ENCODE measurements at regions not wholly inside any gene's neighbourhood (a gene's known extent, or its start where the extent isn't known, plus 50 kb on each side); places are given as distances from the start of the nearest gene placed in this dataset.
A peak's percentile ranks its signal among the peaks of the same experiment; 100 is the strongest.

DNA sequence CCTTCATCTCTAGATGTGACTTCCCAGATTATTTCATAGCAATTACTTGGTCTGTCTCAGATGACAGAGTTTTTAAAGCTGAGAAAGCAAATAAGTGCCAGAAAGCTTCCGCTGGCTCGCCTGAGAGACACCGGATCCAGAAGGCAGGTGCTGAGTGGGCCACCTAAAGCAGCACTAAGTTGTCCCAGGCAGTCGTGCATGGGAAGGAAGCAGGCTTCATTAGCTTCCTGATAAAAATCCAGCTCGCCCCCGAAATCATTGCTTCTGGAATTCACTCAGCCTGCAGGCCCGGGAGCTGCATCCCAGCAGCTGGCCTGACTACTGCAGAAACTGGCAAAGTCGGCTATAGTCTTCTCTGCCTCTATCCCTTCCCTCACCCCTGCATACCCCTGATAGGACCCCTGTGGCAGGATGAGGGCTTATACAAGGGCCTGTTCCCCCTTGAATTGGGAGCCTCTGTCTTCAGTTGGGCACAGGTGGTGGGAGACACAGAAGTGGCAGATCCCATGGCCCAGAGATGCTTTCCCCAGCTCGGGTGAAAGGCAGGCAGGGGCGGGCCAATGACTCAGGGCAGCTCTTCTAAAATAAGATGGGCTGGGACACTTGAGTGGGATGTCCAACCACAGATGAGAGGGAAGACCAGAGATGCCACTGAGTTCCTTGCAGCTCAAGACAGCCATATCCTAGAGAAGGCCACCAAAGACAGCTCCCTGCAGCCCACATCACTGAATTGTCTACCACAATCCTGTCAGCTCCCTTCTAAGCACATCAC lies 262.4 kb upstream of the PKDCC start:
- H3K36me3 ChIP-seq = no peaks in the 10 kb centered on the region

DNA sequence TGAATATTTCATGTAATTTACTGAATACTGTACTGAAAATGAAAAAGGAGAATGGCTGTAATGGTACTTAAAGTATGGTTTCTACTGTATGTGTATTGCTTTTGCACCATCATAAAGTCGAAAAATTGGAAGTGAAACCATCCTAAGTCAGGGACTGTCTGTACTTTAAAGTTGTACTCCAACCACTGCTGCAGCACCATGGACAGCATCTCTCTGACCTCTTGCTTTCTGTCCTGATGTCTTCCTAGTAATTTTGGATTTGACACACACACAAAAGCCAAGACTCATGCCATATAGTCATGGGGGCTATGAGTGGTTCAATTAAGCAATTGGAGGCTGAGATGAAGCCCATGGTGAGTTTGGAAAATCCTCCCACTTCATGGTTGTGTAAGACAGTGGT lies 256.3 kb upstream of the PKDCC start:
- ATAC-seq (peak in 3 of 4 donors; percentile 47 to 59 (median 56)), DNase-seq (no peak)
- Histone ChIP-seq H3K27me3 (no peaks in the 10 kb centered on the region), H3K4me1 (no peaks in the 10 kb centered on the region), H3K4me3 (no peak overlapping the region), H3K27ac (no peak overlapping the region), H3K9me3 (peaks cover 0 to 4% (median 0%) of the 10 kb centered on the region in 4 donors), H3K36me3 (no peaks in the 10 kb centered on the region)
- WGBS (ENCODE audit: insufficient coverage, low coverage, low lambda C conversion rate, missing lambda C conversion rate) = 8% methylated on average over 1 of the region's 1 CpG
- TF ChIP-seq POLR2A (IDR thresholded peaks at IDR 0.05) = no peak
- no peak for TF ChIP-seq CTCF (IDR thresholded peaks at IDR 0.05)
- intact Hi-C loops (cut with DNase I) = no loop called here

More for the DNA sequence above, 262.4 kb upstream of the PKDCC start:
- WGBS (ENCODE audit: insufficient coverage, low coverage, low lambda C conversion rate, missing lambda C conversion rate) = 93% methylated on average over 2 of the region's 10 CpGs
- TF ChIP-seq POLR2A (IDR thresholded peaks at IDR 0.05) (no peak), CTCF (IDR thresholded peaks at IDR 0.05) (no peak)
- ATAC-seq (no peak), DNase-seq (no peak)
- H3K4me1 ChIP-seq = no peaks in the 10 kb centered on the region
- no peak overlapping the region for H3K27ac ChIP-seq
- H3K4me3 ChIP-seq = no peak overlapping the region
- no peaks in the 10 kb centered on the region for H3K9me3 ChIP-seq
- no peaks in the 10 kb centered on the region for H3K27me3 ChIP-seq
- intact Hi-C loops (cut with DNase I) = no loop called here

- Histone ChIP-seq H3K27me3 (no peaks in the 10 kb centered on the region), H3K27ac (no peak overlapping the region), H3K9me3 (peaks cover 0 to 6% (median 2%) of the 10 kb centered on the region in 4 donors), H3K36me3 (no peaks in the 10 kb centered on the region), H3K4me3 (no peak overlapping the region), H3K4me1 (no peaks in the 10 kb centered on the region)
- 45% methylated on average over 1 of the region's 1 CpG for WGBS (ENCODE audit: insufficient coverage, low coverage, low lambda C conversion rate, missing lambda C conversion rate)
- DNase-seq = no peak
- no peak for ATAC-seq
- TF ChIP-seq CTCF (IDR thresholded peaks at IDR 0.05) (no peak), POLR2A (IDR thresholded peaks at IDR 0.05) (no peak)
- intact Hi-C loops (cut with DNase I) = no loop called here
These were observed 244.5 kb upstream of the PKDCC start for GRCh38 chr2:41803361-41803760.

DNA sequence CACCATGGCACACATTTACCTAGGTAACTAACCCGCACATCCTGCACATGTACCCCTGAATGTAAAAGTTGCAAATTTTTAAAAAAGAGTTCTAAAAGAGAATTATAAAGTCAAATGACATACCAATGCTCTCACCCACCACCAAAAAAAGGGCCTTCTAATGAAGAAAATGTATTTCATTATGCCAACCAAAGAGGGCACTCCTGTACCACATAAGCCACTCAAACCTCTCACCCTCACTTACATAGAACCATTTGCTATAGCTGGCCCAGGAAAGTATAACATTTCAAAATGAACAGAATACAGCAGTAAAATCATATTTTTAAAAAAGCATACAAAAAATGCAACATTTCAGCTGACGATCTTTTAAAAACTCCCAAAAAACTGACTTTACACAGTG lies 241.5 kb upstream of the PKDCC start:
- peak in 3 of 4 donors; percentile 37 to 42 (median 42) for TF ChIP-seq CTCF (IDR thresholded peaks at IDR 0.05)
- no peak for TF ChIP-seq POLR2A (IDR thresholded peaks at IDR 0.05)
- intact Hi-C loops (cut with DNase I) = no loop called here
- H3K4me1 ChIP-seq = no peaks in the 10 kb centered on the region
- H3K27ac ChIP-seq = no peak overlapping the region
- no peaks in the 10 kb centered on the region for H3K36me3 ChIP-seq
- H3K9me3 ChIP-seq = peaks cover 0 to 3% (median 1%) of the 10 kb centered on the region in 4 donors
- no peaks in the 10 kb centered on the region for H3K27me3 ChIP-seq
- DNase-seq (no peak), ATAC-seq (peak; percentile 55 to 78 (median 67))
- WGBS (ENCODE audit: insufficient coverage, low coverage, low lambda C conversion rate, missing lambda C conversion rate) = 81% methylated on average over 2 of the region's 2 CpGs
- no peak overlapping the region for H3K4me3 ChIP-seq
